Neural cell (in vitro differentiated cells): ENCODE measurements at regions not wholly inside any gene's neighbourhood (a gene's known extent, or its start where the extent isn't known, plus 50 kb on each side); places are given as distances from the start of the nearest gene placed in this dataset.

ENCODE experiments used
- H2AFZ ChIP-seq: fragments of 200-600, 300-800 bp; sonication (generic), shearing (Covaris generic); 2 replicates; pipeline ENCODE4 v1.6.0; 2014; ENCODE audit warnings: low read depth, mild to moderate bottlenecking, antibody characterized with exemption, low read length, moderate library complexity
- H3F3A ChIP-seq: fragments of 200-600 bp; shearing (Covaris generic); 2 replicates; pipeline ENCODE4 v1.6.1; 2016; ENCODE audit warnings: mild to moderate bottlenecking, moderate library complexity, mixed read lengths, antibody characterized with exemption, low read length; ENCODE audit not compliant: insufficient read depth, poor library complexity, severe bottlenecking
- H3K27ac ChIP-seq: fragments of 200-600, 300-800 bp; sonication (generic), shearing (Covaris generic); 2 replicates; pipeline ENCODE4 v1.5.1; 2014; ENCODE audit warnings: mild to moderate bottlenecking, low read length, moderate library complexity
- H3K27me3 ChIP-seq: fragments of 300-800, 200-600 bp; sonication (generic), shearing (Covaris generic); 2 replicates; pipeline ENCODE4 v1.6.0; 2014; ENCODE audit warnings: mild to moderate bottlenecking, low read depth, low read length, moderate library complexity; ENCODE audit not compliant: insufficient read depth
- H3K36me3 ChIP-seq: fragments of 300-800, 200-600 bp; sonication (generic), shearing (Covaris generic); 2 replicates; pipeline ENCODE4 v1.5.1; 2014; ENCODE audit warnings: mild to moderate bottlenecking, antibody characterized with exemption, low read length, moderate library complexity; ENCODE audit not compliant: insufficient read depth
- H3K4me2 ChIP-seq: fragments of 300-800, 200-600 bp; sonication (generic), shearing (Covaris generic); 2 replicates; pipeline ENCODE4 v1.6.0; 2014; ENCODE audit warnings: mild to moderate bottlenecking, low read length
- H3K4me3 ChIP-seq: fragments of 300-800, 200-600 bp; sonication (generic), shearing (Covaris generic); 2 replicates; pipeline ENCODE4 v1.5.1; 2014; ENCODE audit warnings: mild to moderate bottlenecking, low read length, moderate library complexity
- H3K79me2 ChIP-seq: fragments of 200-600 bp; shearing (Covaris generic); replicated peaks from 2 replicates; pipeline ENCODE4 v1.6.0; 2014; ENCODE audit warnings: mild to moderate bottlenecking, low read length, moderate library complexity; ENCODE audit not compliant: insufficient read depth
- H3K9ac ChIP-seq: fragments of 300-800, 200-600 bp; sonication (generic), shearing (Covaris generic); 2 replicates; pipeline ENCODE4 v1.6.1; 2016; ENCODE audit warnings: mild to moderate bottlenecking, low read length, mixed read lengths
- H3K9me2 ChIP-seq: fragments of 200-600 bp; shearing (Covaris generic); 2 replicates; pipeline ENCODE4 v1.6.1; 2016; ENCODE audit warnings: mild to moderate bottlenecking, low read length, mixed read lengths; ENCODE audit not compliant: insufficient read depth
- H3K9me3 ChIP-seq: fragments of 200-600, 300-800 bp; sonication (generic), shearing (Covaris generic); 2 replicates; pipeline ENCODE4 v1.6.1; 2016; ENCODE audit warnings: mild to moderate bottlenecking, mixed run types, low read length, moderate library complexity, mixed read lengths
- H4K20me1 ChIP-seq: fragments of 200-600 bp; shearing (Covaris generic); 2 replicates; pipeline ENCODE4 v1.6.1; 2016; ENCODE audit warnings: mild to moderate bottlenecking, mixed run types; ENCODE audit not compliant: insufficient read depth
- EP300 ChIP-seq: fragments of 450-650 bp; conservative IDR thresholded peaks from 2 replicates; pipeline ENCODE4 v1.6.1; 2014; ENCODE audit warnings: antibody characterized with exemption, mild to moderate bottlenecking, moderate library complexity; ENCODE audit not compliant: poor library complexity, severe bottlenecking
- EZH2 ChIP-seq: fragments of 200-600, 300-800 bp; shearing (Covaris generic), sonication (generic); IDR thresholded peaks from 2 replicates; pipeline ENCODE4 v1.6.1; 2014; ENCODE audit warnings: antibody characterized with exemption, low read length, borderline replicate concordance, mild to moderate bottlenecking; ENCODE audit not compliant: insufficient read depth, poor library complexity, severe bottlenecking
- MXI1 ChIP-seq: fragments of 450-650 bp; conservative IDR thresholded peaks from 2 replicates; pipeline ENCODE4 v1.6.1; 2014; ENCODE audit warnings: antibody characterized with exemption, mild to moderate bottlenecking; ENCODE audit not compliant: poor library complexity, severe bottlenecking
- POLR2AphosphoS5 ChIP-seq: IDR thresholded peaks from 2 replicates; pipeline ENCODE4 v1.6.1; 2012
- RAD21 ChIP-seq: fragments of 450-650 bp; conservative IDR thresholded peaks from 2 replicates; pipeline ENCODE4 v1.6.1; 2014; ENCODE audit warnings: antibody characterized with exemption, mild to moderate bottlenecking, moderate library complexity
- REST ChIP-seq: IDR thresholded peaks from 2 replicates; pipeline ENCODE4 v1.6.1; 2012; ENCODE audit warnings: borderline replicate concordance
- SMC3 ChIP-seq: fragments of 450-650 bp; conservative IDR thresholded peaks from 2 replicates; pipeline ENCODE4 v1.6.1; 2014; ENCODE audit warnings: antibody characterized with exemption, mild to moderate bottlenecking, moderate library complexity; ENCODE audit not compliant: poor library complexity
- TAF1 ChIP-seq: IDR thresholded peaks from 2 replicates; pipeline ENCODE4 v1.6.1; 2012; ENCODE audit warnings: low read depth
- TF ChIP-seq, protein P1 (sequence below): fragments of 450-650 bp; IDR thresholded peaks from 2 replicates; pipeline ENCODE4 v1.5.1; 2014; ENCODE audit warnings: antibody characterized with exemption, mild to moderate bottlenecking, moderate library complexity; ENCODE audit not compliant: poor library complexity, severe bottlenecking

DNA sequence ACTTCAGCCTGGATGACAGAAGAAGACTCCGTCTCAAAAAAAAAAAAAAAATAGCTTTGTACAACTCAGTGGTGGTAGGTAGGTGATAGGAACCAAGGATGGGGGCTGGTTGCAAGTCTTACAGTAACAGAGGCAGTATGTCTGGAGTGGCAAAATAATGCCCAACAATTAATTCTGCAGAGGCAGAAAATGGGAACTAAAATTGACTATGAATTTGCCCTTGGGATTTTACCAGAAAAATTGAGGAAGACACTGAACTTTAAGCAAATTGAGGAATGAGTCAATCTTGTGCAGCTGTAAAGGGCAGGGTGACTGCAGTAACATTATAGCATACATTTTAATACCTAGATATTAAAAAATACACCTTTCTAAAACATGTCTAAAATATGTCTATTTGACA lies 116.1 kb upstream of the FOXN2 start:
- H4K20me1 ChIP-seq: no peaks in the 10 kb centered on the region
- H3K9me3 ChIP-seq: no peaks in the 10 kb centered on the region
- H3K9me2 ChIP-seq: no peaks in the 10 kb centered on the region
- H3K9ac ChIP-seq: no peak overlapping the region
- no peaks in the 10 kb centered on the region for H3K27me3 ChIP-seq
- H3K4me3 ChIP-seq: no peak overlapping the region
- no peak overlapping the region for H3K27ac ChIP-seq
- no peaks in the 10 kb centered on the region for H3K36me3 ChIP-seq
- no peak overlapping the region for H3K4me2 ChIP-seq
- H3F3A ChIP-seq: no peaks in the 10 kb centered on the region
- no peak overlapping the region for H2AFZ ChIP-seq
- TF ChIP-seq EZH2 (no peak), RAD21 (no peak), TAF1 (no peak), MXI1 (no peak), POLR2AphosphoS5 (no peak), SMC3 (no peak), EP300 (no peak), REST (no peak)
- TF ChIP-seq, protein P1, sequence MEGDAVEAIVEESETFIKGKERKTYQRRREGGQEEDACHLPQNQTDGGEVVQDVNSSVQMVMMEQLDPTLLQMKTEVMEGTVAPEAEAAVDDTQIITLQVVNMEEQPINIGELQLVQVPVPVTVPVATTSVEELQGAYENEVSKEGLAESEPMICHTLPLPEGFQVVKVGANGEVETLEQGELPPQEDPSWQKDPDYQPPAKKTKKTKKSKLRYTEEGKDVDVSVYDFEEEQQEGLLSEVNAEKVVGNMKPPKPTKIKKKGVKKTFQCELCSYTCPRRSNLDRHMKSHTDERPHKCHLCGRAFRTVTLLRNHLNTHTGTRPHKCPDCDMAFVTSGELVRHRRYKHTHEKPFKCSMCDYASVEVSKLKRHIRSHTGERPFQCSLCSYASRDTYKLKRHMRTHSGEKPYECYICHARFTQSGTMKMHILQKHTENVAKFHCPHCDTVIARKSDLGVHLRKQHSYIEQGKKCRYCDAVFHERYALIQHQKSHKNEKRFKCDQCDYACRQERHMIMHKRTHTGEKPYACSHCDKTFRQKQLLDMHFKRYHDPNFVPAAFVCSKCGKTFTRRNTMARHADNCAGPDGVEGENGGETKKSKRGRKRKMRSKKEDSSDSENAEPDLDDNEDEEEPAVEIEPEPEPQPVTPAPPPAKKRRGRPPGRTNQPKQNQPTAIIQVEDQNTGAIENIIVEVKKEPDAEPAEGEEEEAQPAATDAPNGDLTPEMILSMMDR: no peak
- no peaks in the 10 kb centered on the region for H3K79me2 ChIP-seq

DNA sequence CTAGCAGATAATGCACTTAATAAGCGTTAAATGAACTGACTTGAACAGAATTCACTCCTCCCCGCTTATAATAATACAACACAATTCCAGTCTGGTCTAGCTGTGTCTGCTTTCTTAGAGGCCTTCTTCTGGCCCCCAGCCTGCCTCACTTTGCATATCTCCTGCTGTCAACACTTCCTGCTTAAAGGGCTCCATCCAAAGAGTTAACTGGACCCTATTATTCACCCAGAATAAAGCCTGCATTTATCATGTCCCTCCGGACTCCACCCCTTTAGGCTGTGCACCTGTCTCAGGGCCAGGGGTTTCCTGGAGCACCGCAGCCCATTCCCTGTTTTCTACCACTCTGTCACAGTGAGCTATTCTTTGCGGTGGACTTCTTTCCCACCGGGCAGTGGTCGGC lies 115.4 kb upstream of the FOXN2 start:
- no peaks in the 10 kb centered on the region for H4K20me1 ChIP-seq
- H3K79me2 ChIP-seq: no peaks in the 10 kb centered on the region
- no peak overlapping the region for H3K4me2 ChIP-seq
- no peaks in the 10 kb centered on the region for H3K36me3 ChIP-seq
- no peak overlapping the region for H3K9ac ChIP-seq
- no peaks in the 10 kb centered on the region for H3K9me2 ChIP-seq
- H3F3A ChIP-seq: no peaks in the 10 kb centered on the region
- TF ChIP-seq, protein P1: no peak
- TF ChIP-seq POLR2AphosphoS5 (no peak), REST (no peak), SMC3 (no peak), EP300 (no peak), TAF1 (no peak), MXI1 (no peak), RAD21 (no peak), EZH2 (no peak)
- no peak overlapping the region for H3K27ac ChIP-seq
- no peak overlapping the region for H3K4me3 ChIP-seq
- no peaks in the 10 kb centered on the region for H3K27me3 ChIP-seq
- no peaks in the 10 kb centered on the region for H3K9me3 ChIP-seq
- no peak overlapping the region for H2AFZ ChIP-seq
